ENCODE measurements at regions not wholly inside any gene's neighbourhood (a gene's known extent, or its start where the extent isn't known, plus 50 kb on each side); places are given as distances from the start of the nearest gene placed in this dataset.

- intact Hi-C loops (cut with micrococcal nuclease): loop anchor here (10.0 kb wide), 1 partner anchor 53 kb away; no protein-coding TSS in a partner anchor
- no peak overlapping the region for H3K9ac ChIP-seq (ENCODE audit: insufficient read depth in 1 of 2, low read depth in 2 of 2, low read length in 2 of 2)
- TF ChIP-seq SMAD4 (CRISPR knock-in tag; conservative IDR thresholded peaks at IDR 0.05) (no peak), RFX5 (IDR thresholded peaks at IDR 0.05; ENCODE audit: low read depth, low read length) (no peak), MGA (IDR thresholded peaks at IDR 0.05) (no peak), ZFPM2 (CRISPR knock-in tag; IDR thresholded peaks at IDR 0.05) (no peak), ZNF696 (CRISPR knock-in tag; conservative IDR thresholded peaks at IDR 0.05) (no peak), ILF3 (IDR thresholded peaks at IDR 0.05; ENCODE audit: borderline replicate concordance) (no peak), DIDO1 (tag; IDR thresholded peaks at IDR 0.05; ENCODE audit: low read depth) (no peak), CBFA2T3 (IDR thresholded peaks at IDR 0.05) (no peak), ZFP30 (CRISPR knock-in tag; IDR thresholded peaks at IDR 0.05; ENCODE audit: borderline replicate concordance) (no peak), HDAC2 (IDR thresholded peaks at IDR 0.05) (no peak), OTX1 (CRISPR knock-in tag; IDR thresholded peaks at IDR 0.05) (no peak), TOE1 (IDR thresholded peaks at IDR 0.05; ENCODE audit: borderline replicate concordance) (no peak), TOE1 (CRISPR knock-in tag; IDR thresholded peaks at IDR 0.05; ENCODE audit: borderline replicate concordance, low read depth) (no peak)
Measured at GRCh38 chr18:46401486-46402070, 255.4 kb downstream of the LOXHD1 start.

More at GRCh38 chr18:46401486-46402070, 255.4 kb downstream of the LOXHD1 start:
- DNase-seq (ENCODE audit: extremely low read depth in 1 of 4, low spot score in 3 of 4) (no peak), ATAC-seq (no peak), FAIRE-seq (no peak)
- in situ Hi-C loops (cut with MboI): no loop called here
- no peak overlapping the region for H3K27ac ChIP-seq (ENCODE audit: extremely low read depth, low read depth, low read length)
- WGBS (ENCODE audit: insufficient coverage, low coverage, missing lambda C conversion rate): 4% methylated on average over 7 of the region's 7 CpGs
- H3K4me2 ChIP-seq (ENCODE audit: insufficient read depth, low read length): no peak overlapping the region
- POLR2A ChIA-PET: interaction anchor here (0.7 kb wide), 1 partner anchor 40 kb away, joined by 3 read pairs; no protein-coding TSS in a partner anchor
- H3K27me3 ChIP-seq (ENCODE audit: control insufficient read depth in 2 of 2, insufficient read depth in 2 of 2, low read length in 2 of 2): peaks cover 0 to 47% of the 10 kb centered on the region in 2 experiments; a peak in 2 of 5 replicates
- no peaks in the 10 kb centered on the region for H3K79me2 ChIP-seq (ENCODE audit: control insufficient read depth, insufficient read depth, low read length)
- H3K36me3 ChIP-seq (ENCODE audit: control insufficient read depth, insufficient read depth, low read length): no peaks in the 10 kb centered on the region
- no TSS peak for BruUV-seq (replicated peaks)
- CTCF ChIA-PET (ENCODE audit: low intra/inter-chr PET ratio): no interaction called here
- no peak overlapping the region for H2AFZ ChIP-seq (ENCODE audit: low read depth, low read length)
- H3K9me3 ChIP-seq (replicated peaks; ENCODE audit: control insufficient read depth, insufficient read depth, low read depth, low read length): no peaks in the 10 kb centered on the region
- H4K20me1 ChIP-seq (replicated peaks; ENCODE audit: control insufficient read depth, insufficient read depth, low read length): peaks cover 5% of the 10 kb centered on the region
- H3K9me1 ChIP-seq (ENCODE audit: control insufficient read depth, insufficient read depth, low read length): no peaks in the 10 kb centered on the region
- H3K4me1 ChIP-seq (replicated peaks in 1 of 2; ENCODE audit: control insufficient read depth in 2 of 2, insufficient read depth in 2 of 2, low read length in 2 of 2): peaks cover 0 to 3% of the 10 kb centered on the region in 2 experiments
- no peak overlapping the region for H3K4me3 ChIP-seq
